GM19193 (cell line): ENCODE measurements at regions not wholly inside any gene's neighbourhood (a gene's known extent, or its start where the extent isn't known, plus 50 kb on each side); places are given as distances from the start of the nearest gene placed in this dataset.

ENCODE experiments used
- POLR2A ChIP-seq: IDR thresholded peaks from 4 replicates; pipeline ENCODE4 v1.6.1; 2011; ENCODE audit not compliant: insufficient read depth, insufficient read length; ENCODE audit errors: extremely low read depth

- no peak for TF ChIP-seq POLR2A
Measured at GRCh38 chr6:137726582-137726981, 140.5 kb upstream of the TNFAIP3 start.

- TF ChIP-seq POLR2A = no peak
Measured at GRCh38 chr6:137727216-137727765, 139.8 kb upstream of the TNFAIP3 start.

- TF ChIP-seq POLR2A = no peak
Measured at GRCh38 chr6:137728386-137729349, 138.4 kb upstream of the TNFAIP3 start.

- TF ChIP-seq POLR2A = no peak
Measured at GRCh38 chr6:137729866-137730629, 137.0 kb upstream of the TNFAIP3 start.

GRCh38 chr6:137731600-137731959, 135.5 kb upstream of the TNFAIP3 start:
- TF ChIP-seq POLR2A = no peak

GRCh38 chr6:137731960-137732616, 135.0 kb upstream of the TNFAIP3 start:
- no peak for TF ChIP-seq POLR2A

- TF ChIP-seq POLR2A = no peak
Measured at GRCh38 chr6:137733372-137733771, 133.7 kb upstream of the TNFAIP3 start.

- no peak for TF ChIP-seq POLR2A
Measured at GRCh38 chr6:137734005-137734874, 132.8 kb upstream of the TNFAIP3 start.

GRCh38 chr6:137734875-137735182, 132.2 kb upstream of the TNFAIP3 start:
- no peak for TF ChIP-seq POLR2A

GRCh38 chr6:137736048-137736818, 130.8 kb upstream of the TNFAIP3 start:
- TF ChIP-seq POLR2A = no peak

- no peak for TF ChIP-seq POLR2A
Measured at GRCh38 chr6:137736911-137737310, 130.1 kb upstream of the TNFAIP3 start.

- no peak for TF ChIP-seq POLR2A
Measured at GRCh38 chr6:137737836-137738596, 129.0 kb upstream of the TNFAIP3 start.

GRCh38 chr6:137738931-137739504, 128.0 kb upstream of the TNFAIP3 start:
- TF ChIP-seq POLR2A = no peak

GRCh38 chr6:137739544-137739943, 127.5 kb upstream of the TNFAIP3 start:
- no peak for TF ChIP-seq POLR2A
